Mesendoderm (in vitro differentiated cells): ENCODE measurements at regions not wholly inside any gene's neighbourhood (a gene's known extent, or its start where the extent isn't known, plus 50 kb on each side); places are given as distances from the start of the nearest gene placed in this dataset.

Experiments
- DNase-seq: peaks from one replicate; pipeline ENCODE4 v3.0.0; 2013
- H2AK5ac ChIP-seq: 2 replicates; pipeline ENCODE4 v1.6.1; 2013; ENCODE audit warnings: low read length, inconsistent platforms
- H2BK120ac ChIP-seq: 2 replicates; pipeline ENCODE4 v1.6.1; 2013; ENCODE audit warnings: low read depth, mild to moderate bottlenecking, low read length, moderate library complexity, mixed read lengths
- H2BK15ac ChIP-seq: replicated peaks from 2 replicates; pipeline ENCODE4 v1.6.1; 2013; ENCODE audit warnings: low read depth, mild to moderate bottlenecking, moderate library complexity
- H2BK5ac ChIP-seq: 2 replicates; pipeline ENCODE4 v1.6.1; 2013; ENCODE audit warnings: low read length, inconsistent platforms
- H3K18ac ChIP-seq: 2 replicates; pipeline ENCODE4 v1.6.1; 2013; ENCODE audit warnings: mild to moderate bottlenecking, low read length, mixed read lengths
- H3K23ac ChIP-seq: one replicate; pipeline ENCODE4 v1.6.1; 2013; ENCODE audit warnings: low read length
- H3K27ac ChIP-seq: 2 replicates; pipeline ENCODE4 v1.5.1; 2013; ENCODE audit warnings: low read depth, mild to moderate bottlenecking, inconsistent platforms, low read length, moderate library complexity
- H3K27me3 ChIP-seq: 2 replicates; pipeline ENCODE4 v1.6.1; 2013; ENCODE audit warnings: low read length, control low read depth, mild to moderate bottlenecking, inconsistent platforms; ENCODE audit not compliant: insufficient read depth, poor library complexity
- H3K36me3 ChIP-seq: 2 replicates; pipeline ENCODE4 v1.6.1; 2013; ENCODE audit warnings: low read length, inconsistent platforms; ENCODE audit not compliant: control insufficient read depth, insufficient read depth
- H3K4ac ChIP-seq: one replicate; pipeline ENCODE4 v1.6.1; 2013; ENCODE audit warnings: low read depth, mild to moderate bottlenecking, low read length, moderate library complexity
- H3K4me1 ChIP-seq: 2 replicates; pipeline ENCODE4 v1.6.1; 2013; ENCODE audit warnings: low read depth, low read length, inconsistent platforms; ENCODE audit not compliant: control insufficient read depth
- H3K4me2 ChIP-seq: 2 replicates; pipeline ENCODE4 v1.6.1; 2013; ENCODE audit warnings: low read length
- H3K4me3 ChIP-seq: 2 replicates; pipeline ENCODE4 v1.5.1; 2013; ENCODE audit warnings: mild to moderate bottlenecking, low read length
- H3K56ac ChIP-seq: one replicate; pipeline ENCODE4 v1.6.1; 2013; ENCODE audit warnings: low read length
- H3K79me1 ChIP-seq: 2 replicates; pipeline ENCODE4 v1.6.1; 2013; ENCODE audit warnings: low read length, inconsistent platforms
- H3K79me2 ChIP-seq: 2 replicates; pipeline ENCODE4 v1.6.1; 2013; ENCODE audit warnings: mild to moderate bottlenecking, low read length; ENCODE audit not compliant: control insufficient read depth, insufficient read depth
- H3K9ac ChIP-seq: 2 replicates; pipeline ENCODE4 v1.6.1; 2013; ENCODE audit warnings: low read length, inconsistent platforms
- H4K5ac ChIP-seq: one replicate; pipeline ENCODE4 v1.6.1; 2013; ENCODE audit warnings: low read length
- H4K8ac ChIP-seq: one replicate; pipeline ENCODE4 v1.6.1; 2013; ENCODE audit warnings: low read depth, mild to moderate bottlenecking, control low read depth, low read length, moderate library complexity
- WGBS: extraction: QIAGEN DNeasy Blood & Tissue Kit; methylation state at CpG from one replicate; pipeline ENCODE4 v1.1.7; 2013; ENCODE audit warnings: low lambda C conversion rate, missing lambda C conversion rate; ENCODE audit not compliant: insufficient coverage; ENCODE audit errors: extremely low coverage; 5-methylcytosine and 5-hydroxymethylcytosine counted together

- Histone ChIP-seq H2BK120ac (no peak overlapping the region), H3K27me3 (no peaks in the 10 kb centered on the region), H3K9ac (no peak overlapping the region), H2BK15ac (no peak overlapping the region), H3K56ac (no peak overlapping the region), H3K27ac (no peak overlapping the region), H4K8ac (no peak overlapping the region), H3K18ac (no peak overlapping the region), H2BK5ac (no peak overlapping the region), H3K4me2 (no peak overlapping the region), H3K4me3 (no peak overlapping the region), H3K4me1 (no peaks in the 10 kb centered on the region), H3K23ac (no peak overlapping the region), H3K79me1 (no peaks in the 10 kb centered on the region), H3K36me3 (no peaks in the 10 kb centered on the region), H3K79me2 (no peaks in the 10 kb centered on the region), H2AK5ac (no peak overlapping the region), H3K4ac (no peak overlapping the region), H4K5ac (no peak overlapping the region)
- DNase-seq, result no peak
These were observed 202.1 kb upstream of the TET2 start for GRCh38 chr4:104944596-104944995.

DNA sequence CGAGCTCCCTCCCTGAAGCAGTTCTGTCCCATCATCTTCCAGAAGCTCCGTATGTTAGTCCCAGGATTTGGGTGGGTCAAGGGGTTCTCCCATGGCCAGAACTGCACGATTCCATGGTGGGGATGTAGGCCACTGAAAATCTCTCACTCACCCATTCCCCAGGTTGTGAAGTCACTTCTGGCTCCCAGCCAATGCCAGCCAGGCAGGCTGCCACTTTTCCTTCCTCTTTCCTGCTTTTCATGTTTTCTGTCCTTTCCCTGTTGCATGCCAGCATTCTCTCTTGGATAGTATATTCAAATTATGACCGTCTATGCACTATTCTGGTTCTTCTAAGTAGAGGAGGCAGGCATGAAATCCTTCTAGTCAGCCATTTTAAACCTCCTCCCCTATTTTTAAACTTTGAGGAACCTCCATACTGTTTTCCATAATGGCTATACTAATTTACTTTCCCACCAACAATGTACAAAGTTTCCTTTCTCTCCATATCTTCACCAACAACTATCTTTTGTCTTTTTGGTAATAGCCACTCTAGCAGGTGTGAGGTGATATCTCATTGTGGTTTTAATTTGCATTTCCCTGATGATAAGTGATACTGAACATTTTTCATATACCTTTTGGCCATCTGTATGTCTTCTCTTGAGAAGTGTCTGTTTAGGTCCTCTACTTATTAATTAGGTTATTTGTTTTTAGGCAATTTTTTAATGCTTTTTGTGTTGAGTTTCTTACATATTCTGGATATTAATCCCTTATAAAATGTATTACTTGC, 182.1 kb upstream of the TET2 start:
- Histone ChIP-seq H3K4me1 (no peaks in the 10 kb centered on the region), H3K4me2 (no peak overlapping the region), H3K36me3 (no peaks in the 10 kb centered on the region), H2BK120ac (no peak overlapping the region), H3K23ac (no peak overlapping the region), H3K27me3 (no peaks in the 10 kb centered on the region), H3K4ac (no peak overlapping the region), H4K8ac (no peak overlapping the region), H3K18ac (no peak overlapping the region), H2AK5ac (no peak overlapping the region), H3K27ac (no peak overlapping the region), H3K9ac (no peak overlapping the region), H3K79me1 (no peaks in the 10 kb centered on the region), H3K79me2 (no peaks in the 10 kb centered on the region), H3K56ac (no peak overlapping the region), H2BK15ac (no peak overlapping the region), H2BK5ac (no peak overlapping the region), H4K5ac (no peak overlapping the region), H3K4me3 (no peak overlapping the region)
- no peak for DNase-seq
- no CpG with 5 or more reads among the region's 4 CpGs for WGBS

- WGBS, result no CpG with 5 or more reads among the region's 3 CpGs
- Histone ChIP-seq H3K18ac (no peak overlapping the region), H4K8ac (no peak overlapping the region), H2BK5ac (no peak overlapping the region), H3K27ac (no peak overlapping the region), H3K23ac (no peak overlapping the region), H3K27me3 (no peaks in the 10 kb centered on the region), H3K9ac (no peak overlapping the region), H4K5ac (no peak overlapping the region), H3K4me2 (no peak overlapping the region), H3K4me1 (no peaks in the 10 kb centered on the region), H3K56ac (no peak overlapping the region), H2AK5ac (no peak overlapping the region), H2BK120ac (no peak overlapping the region), H3K36me3 (no peaks in the 10 kb centered on the region), H2BK15ac (no peak overlapping the region), H3K4ac (no peak overlapping the region), H3K79me2 (no peaks in the 10 kb centered on the region), H3K4me3 (no peak overlapping the region), H3K79me1 (no peaks in the 10 kb centered on the region)
- DNase-seq, result no peak
These were observed 180.2 kb upstream of the TET2 start for GRCh38 chr4:104966349-104967033.

DNA sequence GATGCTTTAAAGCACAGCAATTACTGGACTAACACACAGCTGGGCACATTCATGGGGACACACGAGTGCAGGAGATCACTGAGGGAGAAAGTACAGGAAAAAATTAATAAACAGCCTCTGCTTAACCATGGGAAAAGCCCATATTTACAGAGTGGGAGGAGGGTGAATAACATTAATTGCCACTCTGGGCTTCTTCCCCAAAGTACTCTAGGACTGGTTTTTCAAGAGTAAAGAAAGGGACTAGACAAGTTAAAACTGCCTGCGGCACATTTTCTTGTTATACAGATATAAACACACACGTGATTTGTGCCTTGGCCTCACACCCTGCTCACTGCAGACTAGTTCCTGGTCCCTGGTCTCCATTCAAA, 179.7 kb upstream of the TET2 start:
- Histone ChIP-seq H3K4me1 (no peaks in the 10 kb centered on the region), H2BK5ac (no peak overlapping the region), H2BK15ac (no peak overlapping the region), H3K18ac (no peak overlapping the region), H3K27me3 (no peaks in the 10 kb centered on the region), H2AK5ac (no peak overlapping the region), H3K4me3 (no peak overlapping the region), H3K79me2 (no peaks in the 10 kb centered on the region), H3K27ac (no peak overlapping the region), H3K56ac (no peak overlapping the region), H3K36me3 (no peaks in the 10 kb centered on the region), H3K9ac (no peak overlapping the region), H3K4me2 (no peak overlapping the region), H2BK120ac (no peak overlapping the region), H3K23ac (no peak overlapping the region), H4K8ac (no peak overlapping the region), H3K79me1 (no peaks in the 10 kb centered on the region), H3K4ac (no peak overlapping the region), H4K5ac (no peak overlapping the region)
- no peak for DNase-seq
- WGBS, result no CpG with 5 or more reads among the region's 3 CpGs

GRCh38 chr4:104969394-104970082, 177.1 kb upstream of the TET2 start:
- Histone ChIP-seq H3K79me1 (no peaks in the 10 kb centered on the region), H3K27me3 (no peaks in the 10 kb centered on the region), H4K5ac (no peak overlapping the region), H3K4ac (no peak overlapping the region), H2BK5ac (no peak overlapping the region), H2AK5ac (no peak overlapping the region), H2BK120ac (no peak overlapping the region), H3K4me3 (no peak overlapping the region), H3K4me1 (no peaks in the 10 kb centered on the region), H3K18ac (no peak overlapping the region), H3K36me3 (no peaks in the 10 kb centered on the region), H2BK15ac (no peak overlapping the region), H3K56ac (no peak overlapping the region), H3K4me2 (no peak overlapping the region), H3K27ac (no peak overlapping the region), H3K79me2 (no peaks in the 10 kb centered on the region), H3K23ac (no peak overlapping the region), H3K9ac (no peak overlapping the region), H4K8ac (no peak overlapping the region)
- no CpG with 5 or more reads among the region's 3 CpGs for WGBS
- DNase-seq, result no peak
